Heart left ventricle (tissue), 13 donors: ENCODE measurements at regions not wholly inside any gene's neighbourhood (a gene's known extent, or its start where the extent isn't known, plus 50 kb on each side); places are given as distances from the start of the nearest gene placed in this dataset.

Experiments used
- CTCF ChIP-seq, 12 donors: fragments of 200-600 bp; sonication (generic) in 4 of 12; IDR thresholded peaks; one replicate each; pipeline versions ENCODE4 v1.5.0 to v1.8.0; 2018 to 2022; ENCODE audit warnings: antibody characterized with exemption in 12 of 12, mild to moderate bottlenecking in 5 of 12
- POLR2A ChIP-seq, 2 donors: fragments of 450-650 bp; IDR thresholded peaks; one replicate each; pipeline ENCODE4 v1.6.1; 2017; ENCODE audit warnings: antibody characterized with exemption in 2 of 2, mild to moderate bottlenecking in 2 of 2, moderate library complexity in 2 of 2
- donor health status: ischemic (EF 13 %, LVEDD 7.1; RV severe dilation, severe dysfunction).
- donor health status: DM: no; HTN: yes; CAD: no.
- donor health status: DM: no; HTN: no; CAD: no.
- donor health status: ischemic (EF 25% LVEDD 6.9; RV normal size, moderate dysfunction).
- donor health status: ischemic (EF 25% LVEDD 5.7; RV mildly dilated, moderate dysfunction).
- donor health status: ischemic (EF 35%, LVEDD 5.7; RV mildly dilated, moderate dysfunction).
- donor health status: nonischemic (EF 11% LVEDD 7.7; RV severe dilation, severe dysfunction).
- donor health status: DM: yes; HTN: yes; CAD: no.
- donor health status: PGD.
- donor health status: ischemic (EF 29% LVEDD 5.4; RV normal size, mild dysfunction).
- donor health status: nonischemic (EF 23%, LVEDD 6.1; RV moderate dilation, normal function).

GRCh38 chr16:77594799-77595596, 127.3 kb upstream of the NUDT7 start:
- TF ChIP-seq POLR2A (IDR thresholded peaks at IDR 0.05) (no peak), CTCF (IDR thresholded peaks at IDR 0.05) (no peak)
